GM23338 (cell line): ENCODE measurements at regions not wholly inside any gene's neighbourhood (a gene's known extent, or its start where the extent isn't known, plus 50 kb on each side); places are given as distances from the start of the nearest gene placed in this dataset.

Source experiments
- ATAC-seq: fragments of 200-7000 bp; cut with Tn5 transposase; 3 replicates; pipeline ENCODE4 v1.9.1; 2020
- DNase-seq: peaks from one replicate; pipeline ENCODE4 v3.0.0-alpha.2; 2015; ENCODE audit warnings: low spot score
- H2AFZ ChIP-seq: fragments of 200-600 bp; sonication (generic); 2 replicates; pipeline ENCODE4 v1.8.0; 2016; ENCODE audit warnings: antibody characterized with exemption, mild to moderate bottlenecking, moderate library complexity
- H3F3A ChIP-seq: fragments of 200-600 bp; sonication (generic); replicated peaks from 2 replicates; pipeline ENCODE4 v1.8.0; 2017; ENCODE audit warnings: antibody characterized with exemption, mixed run types, low read depth
- H3K27ac ChIP-seq: fragments of 200-600 bp; sonication (generic); 2 replicates; pipeline ENCODE4 v1.6.1; 2016; ENCODE audit warnings: low read depth
- H3K27me3 ChIP-seq: fragments of 200-600 bp; sonication (generic); 2 replicates; pipeline ENCODE4 v1.8.0; 2016; ENCODE audit warnings: mild to moderate bottlenecking, mixed run types, moderate library complexity; ENCODE audit not compliant: insufficient read depth
- H3K36me3 ChIP-seq: fragments of 200-600 bp; sonication (generic); 2 replicates; pipeline ENCODE4 v1.8.0; 2016; ENCODE audit warnings: mild to moderate bottlenecking; ENCODE audit not compliant: insufficient read depth
- H3K4me1 ChIP-seq: fragments of 200-600 bp; sonication (generic); 2 replicates; pipeline ENCODE4 v1.8.0; 2016; ENCODE audit warnings: mild to moderate bottlenecking, moderate library complexity; ENCODE audit not compliant: insufficient read depth
- H3K4me2 ChIP-seq: fragments of 200-600 bp; sonication (generic); 2 replicates; pipeline ENCODE4 v1.7.1; 2017; ENCODE audit warnings: mixed run types
- H3K4me3 ChIP-seq: fragments of 200-600 bp; sonication (generic); 2 replicates; pipeline ENCODE4 v1.6.1; 2016; ENCODE audit warnings: mixed run types
- H3K79me2 ChIP-seq: fragments of 200-600 bp; sonication (generic); replicated peaks from 2 replicates; pipeline ENCODE4 v1.8.0; 2017; ENCODE audit warnings: mild to moderate bottlenecking; ENCODE audit not compliant: insufficient read depth
- H3K9me2 ChIP-seq: fragments of 200-600 bp; sonication (generic); 2 replicates; pipeline ENCODE4 v1.8.0; 2017; ENCODE audit not compliant: insufficient read depth
- H4K20me1 ChIP-seq: fragments of 200-600 bp; sonication (generic); replicated peaks from 2 replicates; pipeline ENCODE4 v1.8.0; 2017; ENCODE audit warnings: mild to moderate bottlenecking; ENCODE audit not compliant: insufficient read depth
- H3K27ac Mint-ChIP-seq: 2 replicates; pipeline ENCODE4 v1.8.0; 2020; ENCODE audit warnings: inconsistent platforms, mild to moderate bottlenecking, moderate library complexity, mixed read lengths
- H3K27me3 Mint-ChIP-seq: 3 replicates; pipeline ENCODE4 v1.8.0; 2022; ENCODE audit warnings: low read depth, mild to moderate bottlenecking, moderate library complexity, mixed read lengths, inconsistent platforms; ENCODE audit not compliant: insufficient read depth, poor library complexity
- H3K36me3 Mint-ChIP-seq: 3 replicates; pipeline ENCODE4 v1.8.0; 2021; ENCODE audit warnings: low read depth, mild to moderate bottlenecking, inconsistent platforms, moderate library complexity, mixed read lengths
- H3K4me1 Mint-ChIP-seq: 3 replicates; pipeline ENCODE4 v1.8.0; 2020; ENCODE audit warnings: mild to moderate bottlenecking, inconsistent platforms, mixed read lengths
- H3K4me3 Mint-ChIP-seq: 3 replicates; pipeline ENCODE4 v1.8.0; 2021; ENCODE audit warnings: moderate library complexity, mild to moderate bottlenecking, inconsistent platforms, mixed read lengths
- H3K9me3 Mint-ChIP-seq: 3 replicates; pipeline ENCODE4 v1.8.0; 2020; ENCODE audit warnings: moderate library complexity, mild to moderate bottlenecking, inconsistent platforms, mixed read lengths
- CTCF ChIP-seq, 2 experiments: fragments of 200-600 bp in 1 of 2; sonication (generic) in 1 of 2; conservative IDR thresholded peaks; 2 replicates each; pipeline versions ENCODE4 v1.5.1 to v1.6.1; 2016 to 2017; ENCODE audit warnings: antibody characterized with exemption in 2 of 2, low read depth in 2 of 2, mild to moderate bottlenecking in 2 of 2, moderate library complexity in 1 of 2
- ETS1 ChIP-seq: IDR thresholded peaks from 2 replicates; pipeline ENCODE4 v1.6.1; 2016; ENCODE audit warnings: antibody characterized with exemption
- EZH2 ChIP-seq: fragments of 200-600 bp; sonication (generic); IDR thresholded peaks from one replicate; pipeline ENCODE4 v1.8.0; 2017; ENCODE audit warnings: antibody characterized with exemption, mild to moderate bottlenecking, low read depth; ENCODE audit not compliant: unreplicated experiment
- JUNB ChIP-seq: IDR thresholded peaks from one replicate; pipeline ENCODE4 v1.6.1; 2016; ENCODE audit warnings: antibody characterized with exemption; ENCODE audit not compliant: unreplicated experiment
- NANOG ChIP-seq: IDR thresholded peaks from 2 replicates; pipeline ENCODE4 v1.6.1; 2016; ENCODE audit warnings: antibody characterized with exemption, borderline replicate concordance
- POLR2AphosphoS5 ChIP-seq: IDR thresholded peaks from 2 replicates; pipeline ENCODE4 v1.6.1; 2016; ENCODE audit warnings: antibody characterized with exemption, low read depth
- ZNF114 ChIP-seq: fragments of 250-450 bp; sonication (Bioruptor Pico); IDR thresholded peaks from 2 replicates; pipeline ENCODE4 v1.5.0; 2020; ENCODE audit warnings: mild to moderate bottlenecking, moderate library complexity
- ZNF331 ChIP-seq: fragments of 250-450 bp; sonication (Bioruptor Pico); IDR thresholded peaks from 2 replicates; pipeline ENCODE4 v1.5.0; 2020; ENCODE audit warnings: low read depth, mild to moderate bottlenecking, moderate library complexity
- ZNF462 ChIP-seq: fragments of 250-450 bp; sonication (Bioruptor Pico); IDR thresholded peaks from 2 replicates; pipeline ENCODE4 v1.5.0; 2020; ENCODE audit warnings: mild to moderate bottlenecking, moderate library complexity

GRCh38 chr1:234920843-234921140, 207.8 kb downstream of the TOMM20 start:
- H3K4me1 Mint-ChIP-seq, result peaks cover 16% of the 10 kb centered on the region

GRCh38 chr1:234920136-234920842, 208.3 kb downstream of the TOMM20 start:
- no peak for TF ChIP-seq POLR2AphosphoS5
- no peak for TF ChIP-seq ZNF462 (CRISPR knock-in tag)
- no peaks in the 10 kb centered on the region for H3K79me2 ChIP-seq
- no peak overlapping the region for H3K27ac ChIP-seq
- no peaks in the 10 kb centered on the region for H3F3A ChIP-seq
- H3K27me3 ChIP-seq, result no peaks in the 10 kb centered on the region
- H3K9me2 ChIP-seq, result no peaks in the 10 kb centered on the region
- H3K36me3 ChIP-seq, result no peaks in the 10 kb centered on the region
- H3K4me1 ChIP-seq, result peaks cover 7% of the 10 kb centered on the region; the same call in 1 of the 2 replicates
- no peak overlapping the region for H2AFZ ChIP-seq
- Mint-ChIP-seq H3K4me3 (no peak overlapping the region), H3K27ac (no peak overlapping the region), H3K9me3 (no peaks in the 10 kb centered on the region; the same call in 2 of the 3 replicates), H3K4me1 (peaks cover 16% of the 10 kb centered on the region), H3K36me3 (no peaks in the 10 kb centered on the region), H3K27me3 (peaks cover 5% of the 10 kb centered on the region)
- DNase-seq, result no peak
- no peak overlapping the region for H3K4me3 ChIP-seq
- H4K20me1 ChIP-seq, result no peaks in the 10 kb centered on the region
- H3K4me2 ChIP-seq, result no peak overlapping the region
- no peak for ATAC-seq

More at GRCh38 chr1:234920843-234921140, 207.8 kb downstream of the TOMM20 start:
- Histone ChIP-seq H3K27me3 (no peaks in the 10 kb centered on the region), H3K4me3 (no peak overlapping the region), H3F3A (no peaks in the 10 kb centered on the region), H4K20me1 (no peaks in the 10 kb centered on the region), H3K36me3 (no peaks in the 10 kb centered on the region), H3K4me1 (peaks cover 7% of the 10 kb centered on the region; the same call in 1 of the 2 replicates), H3K27ac (no peak overlapping the region), H3K9me2 (no peaks in the 10 kb centered on the region), H3K79me2 (no peaks in the 10 kb centered on the region), H3K4me2 (no peak overlapping the region), H2AFZ (no peak overlapping the region)
- Mint-ChIP-seq H3K27me3 (peaks cover 4% of the 10 kb centered on the region), H3K9me3 (no peaks in the 10 kb centered on the region; the same call in 2 of the 3 replicates), H3K4me3 (no peak overlapping the region), H3K36me3 (no peaks in the 10 kb centered on the region), H3K27ac (no peak overlapping the region; the same call in 1 of the 2 replicates)
- DNase-seq (no peak), ATAC-seq (no peak)
- TF ChIP-seq EZH2 (no peak), JUNB (no peak), NANOG (no peak), ETS1 (no peak), ZNF331 (CRISPR knock-in tag) (no peak), POLR2AphosphoS5 (no peak), CTCF (conservative IDR thresholded peaks at IDR 0.05; ENCODE audit: low read depth in 2 of 2) (no peak), ZNF114 (CRISPR knock-in tag) (no peak)
